Muscle layer of colon (tissue), 2 donors: ENCODE measurements at regions not wholly inside any gene's neighbourhood (a gene's known extent, or its start where the extent isn't known, plus 50 kb on each side); places are given as distances from the start of the nearest gene placed in this dataset.
A peak's percentile ranks its signal among the peaks of the same experiment; 100 is the strongest.

Experiments used
- H3K27ac ChIP-seq: one replicate; pipeline ENCODE4 v1.7.0; 2013; ENCODE audit warnings: low read depth, mild to moderate bottlenecking, low read length, moderate library complexity
- H3K27me3 ChIP-seq, 2 donors: one replicate each; pipeline ENCODE4 v1.7.0; 2013; ENCODE audit warnings: low read length in 2 of 2, mild to moderate bottlenecking in 2 of 2; ENCODE audit not compliant: insufficient read depth in 2 of 2, control insufficient read depth in 1 of 2
- H3K36me3 ChIP-seq: one replicate; pipeline ENCODE4 v1.7.0; 2013; ENCODE audit warnings: mild to moderate bottlenecking, low read length; ENCODE audit not compliant: insufficient read depth
- H3K4me1 ChIP-seq: one replicate; pipeline ENCODE4 v1.7.0; 2013; ENCODE audit warnings: mild to moderate bottlenecking, low read length; ENCODE audit not compliant: insufficient read depth
- H3K4me3 ChIP-seq, 2 donors: one replicate each; pipeline ENCODE4 v1.7.0; 2013; ENCODE audit warnings: low read length in 2 of 2, low read depth in 1 of 2, mild to moderate bottlenecking in 1 of 2, moderate library complexity in 1 of 2
- H3K9ac ChIP-seq: one replicate; pipeline ENCODE4 v1.7.0; 2013; ENCODE audit warnings: low read length
- H3K9me3 ChIP-seq: one replicate; pipeline ENCODE4 v1.7.0; 2013; ENCODE audit warnings: mild to moderate bottlenecking, low read length
- donor health status: abdominal sarcoma.
- donor health status: Adenocarcinoma of cecum.

GRCh38 chr2:7419186-7419585, 502.0 kb downstream of the RNF144A start:
- Histone ChIP-seq H3K9ac (no peak overlapping the region), H3K4me3 (no peak overlapping the region), H3K36me3 (no peaks in the 10 kb centered on the region), H3K27ac (no peak overlapping the region), H3K9me3 (no peaks in the 10 kb centered on the region), H3K4me1 (peaks cover 11% of the 10 kb centered on the region), H3K27me3 (no peaks in the 10 kb centered on the region)

- Histone ChIP-seq H3K9ac (no peak overlapping the region), H3K36me3 (no peaks in the 10 kb centered on the region), H3K27ac (no peak overlapping the region), H3K4me3 (no peak overlapping the region), H3K9me3 (no peaks in the 10 kb centered on the region), H3K4me1 (peaks cover 11% of the 10 kb centered on the region), H3K27me3 (no peaks in the 10 kb centered on the region)
Observed at GRCh38 chr2:7419814-7420311, 502.7 kb downstream of the RNF144A start.

GRCh38 chr2:7420530-7420929, 503.3 kb downstream of the RNF144A start:
- Histone ChIP-seq H3K9ac (no peak overlapping the region), H3K4me3 (no peak overlapping the region), H3K27ac (no peak overlapping the region), H3K9me3 (no peaks in the 10 kb centered on the region), H3K27me3 (no peaks in the 10 kb centered on the region), H3K36me3 (no peaks in the 10 kb centered on the region), H3K4me1 (peaks cover 11% of the 10 kb centered on the region)

- Histone ChIP-seq H3K27ac (no peak overlapping the region), H3K9ac (no peak overlapping the region), H3K36me3 (no peaks in the 10 kb centered on the region), H3K9me3 (no peaks in the 10 kb centered on the region), H3K4me3 (no peak overlapping the region), H3K27me3 (no peaks in the 10 kb centered on the region), H3K4me1 (peaks cover 17% of the 10 kb centered on the region)
Observed at GRCh38 chr2:7424481-7424880, 507.3 kb downstream of the RNF144A start.

- Histone ChIP-seq H3K27me3 (no peaks in the 10 kb centered on the region), H3K27ac (no peak overlapping the region), H3K4me1 (peaks cover 20% of the 10 kb centered on the region), H3K4me3 (no peak overlapping the region), H3K36me3 (no peaks in the 10 kb centered on the region), H3K9me3 (no peaks in the 10 kb centered on the region), H3K9ac (no peak overlapping the region)
Observed at GRCh38 chr2:7427293-7428060, 510.3 kb downstream of the RNF144A start.

GRCh38 chr2:7428454-7429204, 511.4 kb downstream of the RNF144A start:
- Histone ChIP-seq H3K27ac (no peak overlapping the region), H3K9me3 (no peaks in the 10 kb centered on the region), H3K36me3 (no peaks in the 10 kb centered on the region), H3K9ac (no peak overlapping the region), H3K4me1 (peaks cover 13% of the 10 kb centered on the region), H3K4me3 (no peak overlapping the region), H3K27me3 (no peaks in the 10 kb centered on the region)

- Histone ChIP-seq H3K27me3 (no peaks in the 10 kb centered on the region), H3K9me3 (no peaks in the 10 kb centered on the region), H3K4me1 (peaks cover 9% of the 10 kb centered on the region), H3K36me3 (no peaks in the 10 kb centered on the region), H3K27ac (no peak overlapping the region), H3K4me3 (no peak overlapping the region), H3K9ac (no peak overlapping the region)
Observed at GRCh38 chr2:7429733-7430132, 512.5 kb downstream of the RNF144A start.

- Histone ChIP-seq H3K4me3 (no peak overlapping the region), H3K36me3 (no peaks in the 10 kb centered on the region), H3K4me1 (peaks cover 11% of the 10 kb centered on the region), H3K9ac (no peak overlapping the region), H3K27ac (no peak overlapping the region), H3K9me3 (no peaks in the 10 kb centered on the region), H3K27me3 (no peaks in the 10 kb centered on the region)
Observed at GRCh38 chr2:7430421-7430868, 513.2 kb downstream of the RNF144A start.

- Histone ChIP-seq H3K27me3 (no peaks in the 10 kb centered on the region), H3K27ac (no peak overlapping the region), H3K9me3 (no peaks in the 10 kb centered on the region), H3K36me3 (no peaks in the 10 kb centered on the region), H3K9ac (no peak overlapping the region), H3K4me1 (peaks cover 17% of the 10 kb centered on the region), H3K4me3 (peak overlapping the region in 1 of 2 donors; percentile 15)
Observed at GRCh38 chr2:7430869-7431641, 513.8 kb downstream of the RNF144A start.

GRCh38 chr2:7432436-7432835, 515.2 kb downstream of the RNF144A start:
- no peaks in the 10 kb centered on the region for H3K36me3 ChIP-seq
- no peak overlapping the region for H3K9ac ChIP-seq
- peaks cover 31% of the 10 kb centered on the region for H3K4me1 ChIP-seq
- no peaks in the 10 kb centered on the region for H3K27me3 ChIP-seq
- H3K4me3 ChIP-seq, result no peak overlapping the region
- H3K27ac ChIP-seq, result no peak overlapping the region
- H3K9me3 ChIP-seq, result no peaks in the 10 kb centered on the region
